ENCODE measurements at regions not wholly inside any gene's neighbourhood (a gene's known extent, or its start where the extent isn't known, plus 50 kb on each side); places are given as distances from the start of the nearest gene placed in this dataset.

DNA sequence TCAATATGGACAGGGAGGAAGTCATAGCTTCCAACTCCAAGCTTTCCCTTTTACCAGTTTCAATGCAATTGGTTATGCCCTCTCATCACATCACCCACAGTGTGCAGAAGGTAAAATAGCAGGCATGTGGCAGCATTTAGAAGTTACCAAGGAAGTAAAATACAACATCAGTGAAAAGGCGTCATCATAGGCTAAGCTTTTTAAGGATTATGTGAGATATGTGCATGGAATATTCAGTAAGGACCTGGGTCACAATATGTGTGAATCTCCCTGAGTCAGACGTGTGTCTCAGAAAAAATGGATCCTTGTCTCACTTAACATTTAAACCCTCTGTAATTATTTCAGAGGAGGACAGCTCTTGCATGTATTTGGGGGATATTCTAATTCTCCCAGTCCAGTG is 522.8 kb upstream of the POM121L12 start:
- Histone ChIP-seq H3K9me3 (ENCODE audit: severe bottlenecking) (no peaks in the 10 kb centered on the region), H3K4me3 (ENCODE audit: severe bottlenecking) (no peak overlapping the region), H3K36me3 (ENCODE audit: low read depth) (no peaks in the 10 kb centered on the region), H3K27ac (ENCODE audit: poor library complexity, severe bottlenecking) (no peak overlapping the region), H3K27me3 (ENCODE audit: insufficient read depth, poor library complexity, severe bottlenecking) (no peaks in the 10 kb centered on the region), H3K4me1 (ENCODE audit: insufficient read depth, poor library complexity, severe bottlenecking) (no peaks in the 10 kb centered on the region)
- no peak for ATAC-seq (ENCODE audit: low read depth)
- TF ChIP-seq, protein P1, sequence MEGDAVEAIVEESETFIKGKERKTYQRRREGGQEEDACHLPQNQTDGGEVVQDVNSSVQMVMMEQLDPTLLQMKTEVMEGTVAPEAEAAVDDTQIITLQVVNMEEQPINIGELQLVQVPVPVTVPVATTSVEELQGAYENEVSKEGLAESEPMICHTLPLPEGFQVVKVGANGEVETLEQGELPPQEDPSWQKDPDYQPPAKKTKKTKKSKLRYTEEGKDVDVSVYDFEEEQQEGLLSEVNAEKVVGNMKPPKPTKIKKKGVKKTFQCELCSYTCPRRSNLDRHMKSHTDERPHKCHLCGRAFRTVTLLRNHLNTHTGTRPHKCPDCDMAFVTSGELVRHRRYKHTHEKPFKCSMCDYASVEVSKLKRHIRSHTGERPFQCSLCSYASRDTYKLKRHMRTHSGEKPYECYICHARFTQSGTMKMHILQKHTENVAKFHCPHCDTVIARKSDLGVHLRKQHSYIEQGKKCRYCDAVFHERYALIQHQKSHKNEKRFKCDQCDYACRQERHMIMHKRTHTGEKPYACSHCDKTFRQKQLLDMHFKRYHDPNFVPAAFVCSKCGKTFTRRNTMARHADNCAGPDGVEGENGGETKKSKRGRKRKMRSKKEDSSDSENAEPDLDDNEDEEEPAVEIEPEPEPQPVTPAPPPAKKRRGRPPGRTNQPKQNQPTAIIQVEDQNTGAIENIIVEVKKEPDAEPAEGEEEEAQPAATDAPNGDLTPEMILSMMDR (IDR thresholded peaks at IDR 0.05; ENCODE audit: poor library complexity, severe bottlenecking): no peak
- no peak for DNase-seq (ENCODE audit: low spot score)

DNA sequence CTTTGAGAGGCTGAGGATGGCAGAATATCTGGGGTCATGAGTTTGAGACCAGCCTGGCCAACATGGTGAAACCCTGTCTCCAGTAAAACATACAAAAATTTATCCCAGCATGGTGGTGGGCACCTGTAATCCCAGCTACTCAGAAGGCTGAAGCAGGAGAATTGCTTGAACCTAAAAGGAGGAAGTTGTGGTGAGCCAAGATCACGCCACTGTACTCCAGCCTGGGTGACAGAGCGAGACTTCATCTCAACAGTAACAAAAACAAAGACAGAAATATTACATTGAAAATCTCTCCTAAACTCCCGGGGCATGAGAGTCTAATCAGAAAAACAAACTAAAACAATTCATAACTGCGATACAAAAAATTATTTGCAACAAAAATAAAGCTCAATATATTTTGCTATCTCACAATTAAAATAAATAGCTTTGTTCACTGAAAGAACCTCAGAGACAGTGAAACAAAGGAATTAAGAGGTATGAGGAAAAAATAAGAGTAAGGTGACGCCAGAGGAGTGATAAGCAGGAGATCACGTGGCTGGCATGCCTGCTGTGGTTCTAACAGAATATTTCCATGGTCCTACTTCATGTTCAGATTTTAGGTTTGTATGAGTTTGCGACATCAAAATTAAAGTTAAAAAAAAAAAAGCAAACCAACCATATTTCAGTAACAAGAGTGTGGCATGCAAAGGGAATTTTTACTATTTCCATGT is 527.7 kb upstream of the POM121L12 start:
- ATAC-seq (ENCODE audit: low read depth) (no peak), DNase-seq (ENCODE audit: low spot score) (no peak)
- Histone ChIP-seq H3K9me3 (ENCODE audit: severe bottlenecking) (no peaks in the 10 kb centered on the region), H3K4me1 (ENCODE audit: insufficient read depth, poor library complexity, severe bottlenecking) (no peaks in the 10 kb centered on the region), H3K27me3 (ENCODE audit: insufficient read depth, poor library complexity, severe bottlenecking) (no peaks in the 10 kb centered on the region), H3K27ac (ENCODE audit: poor library complexity, severe bottlenecking) (no peak overlapping the region), H3K36me3 (ENCODE audit: low read depth) (no peaks in the 10 kb centered on the region), H3K4me3 (ENCODE audit: severe bottlenecking) (no peak overlapping the region)
- TF ChIP-seq, protein P1 (IDR thresholded peaks at IDR 0.05; ENCODE audit: poor library complexity, severe bottlenecking): no peak

DNA sequence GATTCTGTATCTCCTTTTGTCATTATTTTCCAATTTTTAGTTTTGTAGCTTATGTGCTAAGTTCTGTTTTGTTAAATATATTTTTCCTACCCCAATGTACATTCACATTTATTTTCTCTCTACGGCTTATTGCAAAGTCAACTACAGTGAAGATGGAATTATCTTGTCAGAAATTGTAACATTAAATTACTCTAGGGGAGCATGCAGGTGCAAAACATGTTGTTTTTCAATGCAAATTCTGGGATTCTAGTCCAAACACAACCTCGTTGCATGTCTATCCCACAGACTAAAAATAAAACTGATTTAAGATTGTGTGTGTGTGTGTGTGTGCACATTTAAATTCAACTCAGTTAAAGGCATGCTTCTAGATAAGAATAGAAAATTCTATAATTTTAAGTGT is 529.1 kb upstream of the POM121L12 start:
- H3K27me3 ChIP-seq (ENCODE audit: insufficient read depth, poor library complexity, severe bottlenecking): no peaks in the 10 kb centered on the region
- H3K4me1 ChIP-seq (ENCODE audit: insufficient read depth, poor library complexity, severe bottlenecking): peaks cover 5% of the 10 kb centered on the region
- no peaks in the 10 kb centered on the region for H3K9me3 ChIP-seq (ENCODE audit: severe bottlenecking)
- H3K36me3 ChIP-seq (ENCODE audit: low read depth): no peaks in the 10 kb centered on the region
- DNase-seq (ENCODE audit: low spot score): no peak
- no peak overlapping the region for H3K4me3 ChIP-seq (ENCODE audit: severe bottlenecking)
- H3K27ac ChIP-seq (ENCODE audit: poor library complexity, severe bottlenecking): no peak overlapping the region
- TF ChIP-seq, protein P1 (IDR thresholded peaks at IDR 0.05; ENCODE audit: poor library complexity, severe bottlenecking): no peak
- no peak for ATAC-seq (ENCODE audit: low read depth)

DNA sequence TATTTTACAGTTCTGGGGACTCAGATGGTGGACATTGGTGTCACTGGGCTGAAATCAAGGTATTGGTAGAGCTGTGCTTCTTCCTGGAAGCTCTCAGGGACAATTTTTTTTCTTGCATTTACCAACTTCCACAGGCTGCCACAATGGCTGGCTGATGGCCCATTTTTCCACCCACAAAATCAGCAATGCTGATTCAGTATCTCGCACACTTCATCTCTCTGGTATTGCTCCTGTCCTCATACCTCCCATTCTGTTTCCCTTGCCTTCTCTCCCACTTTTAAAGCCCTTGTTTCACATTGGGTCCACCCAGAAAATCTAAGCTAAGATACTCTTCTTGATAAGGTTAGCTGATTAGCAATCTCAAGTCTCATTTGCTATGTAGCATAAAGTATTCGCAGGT is 530.9 kb upstream of the POM121L12 start:
- no peak overlapping the region for H3K4me3 ChIP-seq (ENCODE audit: severe bottlenecking)
- no peaks in the 10 kb centered on the region for H3K27me3 ChIP-seq (ENCODE audit: insufficient read depth, poor library complexity, severe bottlenecking)
- H3K4me1 ChIP-seq (ENCODE audit: insufficient read depth, poor library complexity, severe bottlenecking): peaks cover 20% of the 10 kb centered on the region
- no peaks in the 10 kb centered on the region for H3K36me3 ChIP-seq (ENCODE audit: low read depth)
- DNase-seq (ENCODE audit: low spot score) (no peak), ATAC-seq (ENCODE audit: low read depth) (no peak)
- TF ChIP-seq, protein P1 (IDR thresholded peaks at IDR 0.05; ENCODE audit: poor library complexity, severe bottlenecking): no peak
- no peak overlapping the region for H3K27ac ChIP-seq (ENCODE audit: poor library complexity, severe bottlenecking)
- H3K9me3 ChIP-seq (ENCODE audit: severe bottlenecking): no peaks in the 10 kb centered on the region

DNA sequence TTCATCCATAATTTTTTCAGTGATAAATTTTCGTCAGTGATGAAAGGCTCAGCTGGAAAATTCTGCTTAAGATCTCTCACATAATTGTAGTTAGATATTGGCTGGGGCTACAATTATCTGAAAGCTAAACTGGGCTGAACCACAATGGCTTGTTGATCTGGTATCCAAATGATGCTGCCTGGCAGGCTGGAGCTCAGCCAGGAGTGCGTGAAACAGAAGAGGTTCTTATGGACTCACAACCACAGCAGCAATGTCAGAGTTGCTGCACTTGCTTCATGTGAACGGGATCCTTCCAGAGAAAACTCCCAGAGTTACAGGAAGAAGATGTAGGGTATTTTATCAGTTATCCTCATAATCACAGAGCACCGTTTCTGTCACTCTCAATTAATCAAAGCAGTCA is 533.2 kb upstream of the POM121L12 start:
- H3K9me3 ChIP-seq (ENCODE audit: severe bottlenecking): no peaks in the 10 kb centered on the region
- H3K36me3 ChIP-seq (ENCODE audit: low read depth): no peaks in the 10 kb centered on the region
- H3K27ac ChIP-seq (ENCODE audit: poor library complexity, severe bottlenecking): no peak overlapping the region
- H3K27me3 ChIP-seq (ENCODE audit: insufficient read depth, poor library complexity, severe bottlenecking): no peaks in the 10 kb centered on the region
- DNase-seq (ENCODE audit: low spot score) (no peak), ATAC-seq (ENCODE audit: low read depth) (no peak)
- TF ChIP-seq, protein P1 (IDR thresholded peaks at IDR 0.05; ENCODE audit: poor library complexity, severe bottlenecking): no peak
- no peak overlapping the region for H3K4me3 ChIP-seq (ENCODE audit: severe bottlenecking)
- H3K4me1 ChIP-seq (ENCODE audit: insufficient read depth, poor library complexity, severe bottlenecking): peaks cover 21% of the 10 kb centered on the region

All from RWPE2 (cell line).